HG02571 (cell line): ENCODE measurements at regions not wholly inside any gene's neighbourhood (a gene's known extent, or its start where the extent isn't known, plus 50 kb on each side); places are given as distances from the start of the nearest gene placed in this dataset.

Experiments used
- ATAC-seq: cut with Tn5 transposase; IDR thresholded peaks from one replicate; pipeline ENCODE4 v1.9.1; 2021; ENCODE audit warnings: mild to moderate bottlenecking, moderate library complexity; ENCODE audit not compliant: unreplicated experiment

- no peak for ATAC-seq
Measured at GRCh38 chr10:123402021-123402420, 247.8 kb downstream of the BUB3 start.

GRCh38 chr10:123402656-123403055 is 248.5 kb downstream of the BUB3 start:
- peak; percentile 72 for ATAC-seq

GRCh38 chr10:123404357-123404756 is 250.2 kb downstream of the BUB3 start:
- ATAC-seq = no peak

- ATAC-seq = no peak
Measured at GRCh38 chr10:123408660-123409059, 254.5 kb downstream of the BUB3 start.

GRCh38 chr10:123409426-123409825 is 255.2 kb downstream of the BUB3 start:
- no peak for ATAC-seq

GRCh38 chr10:123409884-123410283 is 255.7 kb downstream of the BUB3 start:
- ATAC-seq = no peak

- ATAC-seq = no peak
Measured at GRCh38 chr10:123413353-123413752, 252.8 kb upstream of the GPR26 start.

GRCh38 chr10:123415523-123415922 is 250.6 kb upstream of the GPR26 start:
- ATAC-seq = no peak

- no peak for ATAC-seq
Measured at GRCh38 chr10:123417414-123417813, 248.7 kb upstream of the GPR26 start.

GRCh38 chr10:123421461-123421860 is 244.7 kb upstream of the GPR26 start:
- ATAC-seq = no peak

- ATAC-seq = no peak
Measured at GRCh38 chr10:123422261-123422660, 243.9 kb upstream of the GPR26 start.

GRCh38 chr10:123424537-123424936 is 241.6 kb upstream of the GPR26 start:
- no peak for ATAC-seq

GRCh38 chr10:123425680-123426079 is 240.5 kb upstream of the GPR26 start:
- no peak for ATAC-seq

- ATAC-seq = no peak
Measured at GRCh38 chr10:123427165-123427786, 238.9 kb upstream of the GPR26 start.

GRCh38 chr10:123428391-123428790 is 237.8 kb upstream of the GPR26 start:
- ATAC-seq = no peak

- ATAC-seq = no peak
Measured at GRCh38 chr10:123429706-123430221, 236.4 kb upstream of the GPR26 start.

GRCh38 chr10:123433539-123433938 is 232.6 kb upstream of the GPR26 start:
- no peak for ATAC-seq

GRCh38 chr10:123434435-123435039 is 231.6 kb upstream of the GPR26 start:
- ATAC-seq = no peak

GRCh38 chr10:123442901-123443300 is 223.3 kb upstream of the GPR26 start:
- peak; percentile 93 for ATAC-seq

- ATAC-seq = no peak
Measured at GRCh38 chr10:123443924-123444323, 222.2 kb upstream of the GPR26 start.

- ATAC-seq = no peak
Measured at GRCh38 chr10:123445261-123445775, 220.8 kb upstream of the GPR26 start.

GRCh38 chr10:123446449-123447156 is 219.6 kb upstream of the GPR26 start:
- no peak for ATAC-seq
